C4-2B (cell line): ENCODE measurements at regions not wholly inside any gene's neighbourhood (a gene's known extent, or its start where the extent isn't known, plus 50 kb on each side); places are given as distances from the start of the nearest gene placed in this dataset.

Experiments used
- H3K27ac ChIP-seq: fragments of 450-650 bp; 2 replicates; pipeline ENCODE4 v1.5.1; 2017
- CTCF ChIP-seq: fragments of 450-650 bp; conservative IDR thresholded peaks from 2 replicates; pipeline ENCODE4 v1.5.1; 2017; ENCODE audit warnings: mild to moderate bottlenecking
- ZFX ChIP-seq: fragments of 450-650 bp; IDR thresholded peaks from 2 replicates; pipeline ENCODE4 v1.6.1; 2017

- TF ChIP-seq CTCF = no peak
- no peak for TF ChIP-seq ZFX
- no peak overlapping the region for H3K27ac ChIP-seq
Measured at GRCh38 chr2:18380321-18380720, 180.1 kb downstream of the RDH14 start.

GRCh38 chr2:18379870-18380269 is 180.6 kb downstream of the RDH14 start:
- TF ChIP-seq CTCF (no peak), ZFX (no peak)
- H3K27ac ChIP-seq = no peak overlapping the region

GRCh38 chr2:18378020-18378653 is 182.3 kb downstream of the RDH14 start:
- H3K27ac ChIP-seq = no peak overlapping the region
- TF ChIP-seq CTCF = peak; percentile 84
- TF ChIP-seq ZFX = no peak

- no peak for TF ChIP-seq CTCF
- no peak for TF ChIP-seq ZFX
- H3K27ac ChIP-seq = no peak overlapping the region
Measured at GRCh38 chr2:18376936-18377335, 183.5 kb downstream of the RDH14 start.

GRCh38 chr2:18373664-18374063 is 186.8 kb downstream of the RDH14 start:
- H3K27ac ChIP-seq = no peak overlapping the region
- TF ChIP-seq ZFX (no peak), CTCF (no peak)

- no peak for TF ChIP-seq ZFX
- TF ChIP-seq CTCF = no peak
- H3K27ac ChIP-seq = no peak overlapping the region
Measured at GRCh38 chr2:18373081-18373480, 187.4 kb downstream of the RDH14 start.

GRCh38 chr2:18372641-18373040 is 187.8 kb downstream of the RDH14 start:
- TF ChIP-seq CTCF (no peak), ZFX (no peak)
- H3K27ac ChIP-seq = no peak overlapping the region
